ENCODE measurements at regions not wholly inside any gene's neighbourhood (a gene's known extent, or its start where the extent isn't known, plus 50 kb on each side); places are given as distances from the start of the nearest gene placed in this dataset.

DNA sequence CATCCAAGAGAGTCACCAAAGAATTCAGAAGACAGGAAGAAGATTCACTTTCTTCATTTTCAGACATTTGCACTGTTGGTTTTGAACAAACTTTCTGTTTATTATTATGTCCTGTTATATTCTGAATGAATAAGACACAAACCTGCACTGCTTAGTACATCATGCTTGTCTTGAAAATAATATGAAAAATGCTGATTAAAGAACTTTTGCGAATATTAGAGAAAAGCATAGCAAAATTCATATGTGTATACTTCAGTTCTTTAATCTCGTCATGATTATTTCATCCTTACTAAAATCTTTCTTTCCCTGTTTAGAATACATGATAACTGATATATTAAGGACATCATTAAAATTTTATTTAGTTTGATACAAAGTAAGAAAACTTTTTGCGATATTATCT, 504.1 kb downstream of the POM121L12 start:
- TF ChIP-seq, protein P1, sequence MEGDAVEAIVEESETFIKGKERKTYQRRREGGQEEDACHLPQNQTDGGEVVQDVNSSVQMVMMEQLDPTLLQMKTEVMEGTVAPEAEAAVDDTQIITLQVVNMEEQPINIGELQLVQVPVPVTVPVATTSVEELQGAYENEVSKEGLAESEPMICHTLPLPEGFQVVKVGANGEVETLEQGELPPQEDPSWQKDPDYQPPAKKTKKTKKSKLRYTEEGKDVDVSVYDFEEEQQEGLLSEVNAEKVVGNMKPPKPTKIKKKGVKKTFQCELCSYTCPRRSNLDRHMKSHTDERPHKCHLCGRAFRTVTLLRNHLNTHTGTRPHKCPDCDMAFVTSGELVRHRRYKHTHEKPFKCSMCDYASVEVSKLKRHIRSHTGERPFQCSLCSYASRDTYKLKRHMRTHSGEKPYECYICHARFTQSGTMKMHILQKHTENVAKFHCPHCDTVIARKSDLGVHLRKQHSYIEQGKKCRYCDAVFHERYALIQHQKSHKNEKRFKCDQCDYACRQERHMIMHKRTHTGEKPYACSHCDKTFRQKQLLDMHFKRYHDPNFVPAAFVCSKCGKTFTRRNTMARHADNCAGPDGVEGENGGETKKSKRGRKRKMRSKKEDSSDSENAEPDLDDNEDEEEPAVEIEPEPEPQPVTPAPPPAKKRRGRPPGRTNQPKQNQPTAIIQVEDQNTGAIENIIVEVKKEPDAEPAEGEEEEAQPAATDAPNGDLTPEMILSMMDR (IDR thresholded peaks at IDR 0.05; ENCODE audit: borderline replicate concordance, control extremely low read depth, extremely low read depth, insufficient read depth, missing control alignments), result no peak
- no peak for DNase-seq (ENCODE audit: low spot score)
- in situ Hi-C loops (cut with MboI; ENCODE audit: low sequenced_read_pairs, unreplicated experiment), result no loop called here

DNA sequence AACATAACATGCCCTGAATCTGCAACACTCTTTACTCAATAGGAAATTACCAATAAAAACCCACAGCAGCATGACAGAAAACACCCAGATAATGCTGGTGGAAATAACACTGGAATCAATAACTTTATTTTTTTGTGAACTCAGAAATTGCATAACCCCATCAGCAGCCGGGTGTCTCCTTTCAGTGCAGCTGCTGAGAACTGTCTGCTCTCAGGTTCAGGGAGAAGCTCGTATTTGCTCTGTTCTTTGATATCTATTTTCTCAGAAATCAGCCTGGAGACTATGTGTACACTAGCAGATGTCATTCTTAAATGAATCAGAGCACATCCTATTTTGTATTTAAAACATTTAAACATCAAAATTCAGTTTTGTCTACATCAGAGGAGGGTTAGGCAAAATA, 506.0 kb downstream of the POM121L12 start:
- TF ChIP-seq, protein P1 (IDR thresholded peaks at IDR 0.05; ENCODE audit: borderline replicate concordance, control extremely low read depth, extremely low read depth, insufficient read depth, missing control alignments), result no peak
- in situ Hi-C loops (cut with MboI; ENCODE audit: low sequenced_read_pairs, unreplicated experiment), result no loop called here
- no peak for DNase-seq (ENCODE audit: low spot score)

DNA sequence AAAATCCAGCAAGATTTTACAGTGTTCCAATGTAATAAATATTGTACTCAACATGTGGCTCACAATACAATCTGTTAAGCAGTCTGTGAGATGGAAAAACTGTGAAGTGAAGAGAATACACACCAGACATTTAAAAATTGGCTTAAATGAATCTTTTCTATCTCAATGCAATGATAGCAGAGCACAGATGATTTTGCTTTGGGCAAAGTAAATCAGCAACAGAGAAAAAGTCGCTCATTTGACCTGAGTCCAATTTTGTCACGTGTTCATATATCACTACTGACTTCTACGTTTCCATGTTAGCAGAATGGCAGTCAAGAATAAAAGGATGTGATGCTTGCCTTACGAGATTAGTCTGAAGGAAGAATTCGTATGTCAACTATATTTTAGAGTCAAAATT, 506.7 kb downstream of the POM121L12 start:
- TF ChIP-seq, protein P1 (IDR thresholded peaks at IDR 0.05; ENCODE audit: borderline replicate concordance, control extremely low read depth, extremely low read depth, insufficient read depth, missing control alignments), result no peak
- in situ Hi-C loops (cut with MboI; ENCODE audit: low sequenced_read_pairs, unreplicated experiment), result no loop called here
- no peak for DNase-seq (ENCODE audit: low spot score)

All from GM13976 (cell line).